Left colon (tissue), 2 donors: ENCODE measurements at regions not wholly inside any gene's neighbourhood (a gene's known extent, or its start where the extent isn't known, plus 50 kb on each side); places are given as distances from the start of the nearest gene placed in this dataset.
A peak's percentile ranks its signal among the peaks of the same experiment; 100 is the strongest.
"Not testable (repeated sequence)": the region's sequence is repeated elsewhere in the genome, so short reads cannot be mapped to it uniquely, and the experiment has no call there.

Experiments used
- ATAC-seq: fragments of 200-7000 bp; cut with Tn5 transposase; one replicate; pipeline ENCODE4 v1.9.1; 2020; ENCODE audit warnings: mild to moderate bottlenecking, moderate library complexity
- DNase-seq, 2 donors: peaks; one replicate each; pipeline ENCODE4 v3.0.0-alpha.2; 2020
- intact Hi-C, 2 donors: fragments of 100-400 bp; cut with DNase I in 1 of 2; cut with micrococcal nuclease in 1 of 2; formaldehyde crosslinking; loops; one replicate each; pipeline versions ENCODE4 v1.11.2 to v1.14.0; 2022; cut with DNase I, micrococcal nuclease
- donor health status: DM: no; HTN: no; CAD: no.
- donor health status: DM: yes; HTN: yes; CAD: no.

- intact Hi-C loops, DNase-seq, ATAC-seq: not testable (repeated sequence)
Observed at GRCh38 chr15:22255606-22256005, 175.3 kb downstream of the OR4M2 start.

DNA sequence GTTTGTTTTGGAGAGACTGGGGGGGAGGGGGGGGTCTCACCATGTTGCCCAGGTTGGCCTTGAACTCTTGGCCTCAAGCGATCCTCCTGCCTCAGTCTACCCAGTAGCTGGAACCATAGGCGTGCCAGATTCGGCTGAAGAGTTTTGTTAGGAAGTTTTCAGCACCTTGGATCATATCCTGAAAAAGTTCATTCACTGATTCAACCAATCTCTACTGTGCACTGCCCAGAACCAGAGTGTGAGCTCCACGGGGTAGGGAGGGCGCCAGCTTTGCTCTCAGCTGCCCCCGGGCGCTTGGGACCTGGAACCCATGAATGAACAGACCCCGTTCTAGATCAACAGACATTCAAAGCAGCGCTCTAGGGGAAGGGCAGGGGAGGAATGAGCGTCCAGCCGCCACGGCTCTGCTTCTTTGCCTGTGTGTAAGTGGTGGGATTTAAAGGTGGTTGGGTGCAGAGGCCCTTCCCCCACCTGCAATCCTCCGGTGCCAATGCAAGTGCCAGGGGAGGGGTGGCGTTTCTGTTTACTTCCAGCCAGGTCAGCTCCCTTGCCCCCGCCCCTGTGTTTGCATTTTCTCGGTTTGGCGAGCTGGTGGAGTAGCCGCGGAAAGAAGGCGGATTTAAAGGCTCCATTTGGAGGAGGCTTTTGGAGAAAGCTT lies 176.2 kb downstream of the OR4M2 start:
- intact Hi-C loops, DNase-seq: not testable (repeated sequence)

DNA sequence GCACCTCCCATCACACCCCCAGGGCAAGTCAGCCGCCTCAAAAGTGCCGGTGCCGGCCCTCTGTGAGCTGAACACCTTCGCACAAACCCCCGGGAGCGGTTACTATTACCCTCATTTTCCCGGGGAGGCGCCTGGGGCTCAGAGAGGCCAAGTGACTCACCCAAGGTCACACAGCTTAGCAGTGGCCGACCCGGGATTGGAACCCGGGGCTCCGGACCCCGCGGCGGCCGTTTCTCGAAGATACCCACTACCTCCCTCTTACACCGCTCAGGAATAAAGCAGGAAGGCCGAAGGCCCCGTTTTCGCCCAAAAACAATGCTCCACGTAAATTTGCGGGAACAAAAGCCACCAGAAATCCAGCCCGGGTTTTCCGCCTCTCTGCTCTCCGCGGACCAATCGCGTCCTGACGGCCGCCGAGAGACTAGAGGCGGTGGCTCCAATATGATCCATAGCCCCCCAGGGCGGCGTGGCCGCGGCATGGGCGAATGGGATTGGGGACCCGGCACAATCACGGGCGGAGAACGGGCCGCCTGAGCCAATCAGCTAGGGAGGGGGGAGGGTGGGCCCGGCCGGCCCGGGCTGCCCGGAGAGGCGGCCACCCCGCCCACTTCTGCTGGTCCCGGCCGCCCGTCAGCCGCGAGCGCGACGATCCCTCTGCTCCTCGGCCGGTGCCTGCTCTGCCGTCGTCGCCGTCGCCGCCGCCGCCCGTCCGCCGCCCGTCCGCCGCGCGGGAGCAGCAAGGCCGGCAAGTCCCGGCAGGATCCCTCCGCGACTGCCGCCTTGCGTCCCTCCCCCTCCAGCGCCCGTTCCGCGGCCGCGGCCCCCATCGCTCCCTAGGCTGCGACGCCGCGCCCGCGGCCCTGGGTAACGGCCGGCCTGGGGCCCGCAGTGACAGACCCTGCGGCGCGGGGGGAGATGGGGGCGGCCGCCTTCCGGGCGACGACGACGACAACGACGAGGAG lies 177.0 kb downstream of the OR4M2 start:
- peak in 1 of 2 donors; percentile 53 for DNase-seq
- intact Hi-C loops: no loop called here
- ATAC-seq: peak; percentile 57

More for the DNA sequence above, 176.2 kb downstream of the OR4M2 start:
- ATAC-seq: not testable (repeated sequence)

- intact Hi-C loops: no loop called here
- DNase-seq (no peak), ATAC-seq (no peak)
Observed at GRCh38 chr15:22258009-22258397, 177.7 kb downstream of the OR4M2 start.

DNA sequence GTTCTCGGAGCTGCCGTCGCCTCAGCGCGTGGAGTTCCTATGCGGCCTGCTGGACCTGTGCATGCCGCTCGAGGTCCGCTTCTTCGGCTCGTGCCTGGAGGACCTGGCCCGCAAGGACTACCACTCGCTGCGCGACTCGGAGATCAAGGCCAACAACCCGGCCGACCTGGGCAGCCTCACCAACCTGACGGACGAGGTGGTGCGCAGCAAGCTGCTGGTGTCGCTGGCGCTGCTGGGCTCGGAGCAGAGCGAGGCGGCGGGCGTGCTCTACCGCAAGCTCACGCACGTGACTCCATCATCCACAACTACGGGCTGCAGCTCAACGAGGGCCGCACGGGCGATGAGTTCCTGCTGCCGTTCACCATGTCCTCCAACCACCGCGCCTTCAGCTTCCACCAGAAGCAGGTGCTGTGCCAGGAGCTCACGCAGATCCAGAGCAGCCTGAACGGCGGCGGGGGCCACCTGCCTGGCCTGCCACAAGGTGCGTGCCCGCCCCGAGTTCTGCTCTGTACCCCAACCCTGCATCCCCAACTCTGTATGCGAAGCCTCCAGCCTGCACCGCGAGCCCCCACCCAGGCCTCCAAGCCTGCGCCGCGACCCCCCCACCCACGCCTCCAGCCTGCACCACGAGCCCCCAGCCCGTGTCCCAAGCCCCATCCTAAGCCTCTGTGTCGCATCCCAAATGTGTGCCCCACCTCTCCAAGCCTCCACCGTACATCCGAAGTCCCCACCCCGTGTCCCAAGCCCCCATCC lies 178.2 kb downstream of the OR4M2 start:
- DNase-seq (no peak), ATAC-seq (peak; percentile 11)
- intact Hi-C loops: no loop called here

- DNase-seq, intact Hi-C loops, ATAC-seq: not testable (repeated sequence)
Observed at GRCh38 chr15:22259151-22259750, 178.9 kb downstream of the OR4M2 start.

DNA sequence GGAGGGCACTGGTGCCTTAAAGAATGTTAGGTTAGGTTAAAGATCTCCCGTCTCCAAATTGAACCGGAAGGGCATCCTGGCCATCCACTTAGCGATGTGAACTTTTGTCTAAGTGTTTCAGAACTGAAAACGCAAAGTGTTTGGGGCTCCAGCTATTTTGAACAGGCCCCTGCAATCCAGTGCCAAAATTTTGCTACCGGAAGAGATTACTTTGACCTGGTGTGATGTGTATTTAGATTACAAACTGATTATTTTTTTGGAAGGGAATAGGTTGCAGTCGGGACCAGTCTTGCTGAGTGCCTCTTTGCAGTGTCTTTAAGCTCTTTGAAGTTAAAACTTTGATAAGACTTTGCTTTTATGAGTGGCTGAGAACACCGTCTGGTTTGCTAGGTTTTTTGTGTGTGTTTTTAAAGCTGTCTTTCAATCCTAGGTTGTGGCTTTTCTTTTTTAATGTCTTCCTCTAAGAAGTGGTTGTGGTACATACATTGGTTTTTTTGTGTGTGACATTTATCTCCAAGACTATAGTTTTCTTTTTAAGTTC lies 179.6 kb downstream of the OR4M2 start:
- intact Hi-C loops: no loop called here
- ATAC-seq (no peak), DNase-seq (no peak)

DNA sequence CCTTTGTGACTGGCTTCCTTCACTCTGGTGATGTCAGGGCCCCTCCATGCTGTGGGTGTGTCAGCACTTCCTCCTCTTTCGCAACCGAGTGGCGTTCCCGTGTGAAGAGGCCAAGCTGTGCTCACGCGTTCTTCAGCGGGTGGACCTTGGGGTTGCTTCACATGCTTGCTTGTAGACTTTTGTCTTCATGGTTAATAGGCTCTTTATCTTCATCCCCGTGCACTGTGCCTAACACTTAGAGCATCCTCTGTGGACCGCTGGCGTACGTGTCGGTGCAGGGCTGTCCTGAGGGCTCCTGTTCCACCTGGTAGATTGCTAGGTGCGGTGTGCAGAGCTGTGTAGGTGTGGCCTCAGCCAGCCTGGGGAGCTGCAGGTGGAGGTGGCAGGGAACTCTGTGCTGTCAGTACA lies 182.3 kb downstream of the OR4M2 start:
- DNase-seq: peak; percentile 53 to 56
- intact Hi-C loops: no loop called here
- peak; percentile 85 for ATAC-seq

DNA sequence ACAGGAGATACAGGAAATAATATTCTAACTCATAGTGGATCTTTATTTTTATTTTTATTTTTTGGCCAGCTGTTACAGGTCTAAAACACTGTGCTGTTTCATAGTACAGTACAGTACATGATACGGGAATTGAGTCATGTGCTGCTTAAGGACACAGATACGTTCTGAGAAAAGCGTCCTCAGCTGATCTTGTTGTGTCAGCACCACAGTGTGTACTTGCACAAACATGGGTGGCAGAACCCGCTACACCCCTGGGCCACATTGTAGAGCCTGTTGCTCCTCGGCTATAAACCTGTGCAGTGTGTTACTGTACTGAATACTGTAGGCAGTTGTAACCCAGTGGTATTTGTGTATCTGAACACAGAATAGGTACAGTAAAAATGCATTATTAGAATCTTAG lies 183.4 kb downstream of the OR4M2 start:
- ATAC-seq (no peak), DNase-seq (no peak)
- intact Hi-C loops: no loop called here

GRCh38 chr15:22264272-22264671 lies 183.9 kb downstream of the OR4M2 start:
- ATAC-seq: peak; percentile 56
- intact Hi-C loops, DNase-seq: not testable (repeated sequence)

DNA sequence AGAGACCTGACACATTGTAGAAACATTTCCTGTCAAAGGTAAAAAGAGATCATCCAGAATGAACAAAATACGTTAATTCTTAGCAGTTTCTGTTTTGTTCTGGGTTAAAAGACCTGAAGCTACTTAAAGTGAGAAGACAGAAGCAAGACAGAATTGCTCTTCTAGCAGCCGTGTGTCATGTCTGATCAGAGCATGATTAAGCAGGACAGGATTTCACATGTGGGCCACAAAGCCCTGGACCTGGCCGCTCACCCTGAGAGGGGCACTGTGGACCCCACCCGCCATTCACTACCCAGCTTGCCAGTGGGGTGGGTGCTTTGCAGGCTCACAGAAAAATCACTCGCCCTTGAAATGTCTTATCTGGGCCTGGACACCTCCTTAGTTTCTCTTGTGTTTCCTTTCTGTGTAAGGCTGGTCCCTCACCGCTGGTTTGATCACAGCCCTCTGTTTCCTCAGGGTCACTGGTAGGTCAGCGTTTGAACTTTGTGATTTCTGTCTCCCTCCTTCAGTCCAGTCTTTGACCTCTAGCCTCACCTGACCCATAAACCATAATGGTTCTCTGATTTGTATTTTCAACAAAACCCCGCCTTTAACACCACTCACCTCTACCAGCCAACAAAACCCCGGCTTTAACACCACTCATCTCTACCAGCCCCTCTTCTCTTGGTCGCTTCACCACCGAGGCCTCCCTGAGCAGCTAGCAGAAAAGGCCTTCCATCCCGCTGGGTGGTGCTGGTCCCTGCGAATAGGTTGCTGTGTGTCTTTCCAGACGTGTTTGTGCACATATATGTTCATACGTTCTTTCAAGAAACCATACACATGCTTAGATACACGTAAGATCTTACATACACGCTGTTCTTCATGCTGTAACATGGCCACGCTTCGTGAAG lies 185.0 kb downstream of the OR4M2 start:
- DNase-seq (no peak), ATAC-seq (no peak)
- intact Hi-C loops: no loop called here

DNA sequence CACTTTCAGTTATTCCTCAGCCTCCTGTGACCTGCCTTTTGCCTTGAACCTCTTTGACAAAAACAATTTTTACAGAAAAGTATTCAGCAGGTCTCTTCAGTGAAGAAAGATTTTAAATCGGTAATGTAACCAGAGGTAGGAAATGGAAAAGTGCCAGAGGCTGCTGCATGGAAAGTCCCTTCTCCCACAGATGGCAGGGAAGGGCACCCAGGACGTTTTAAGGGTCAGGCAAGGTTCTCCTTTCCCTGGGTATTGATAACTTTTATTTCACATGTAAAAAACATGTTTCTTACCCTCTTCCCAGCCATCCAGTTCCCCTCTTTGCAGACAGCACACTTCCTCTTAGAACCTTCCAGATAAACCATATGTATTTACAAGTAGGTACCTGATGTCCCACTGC lies 185.6 kb downstream of the OR4M2 start:
- ATAC-seq: no peak

GRCh38 chr15:22267761-22268160 lies 187.4 kb downstream of the OR4M2 start:
- ATAC-seq: no peak
- no peak for DNase-seq
- intact Hi-C loops: no loop called here

More for the DNA sequence above, 185.6 kb downstream of the OR4M2 start:
- intact Hi-C loops: no loop called here
- no peak for DNase-seq

DNA sequence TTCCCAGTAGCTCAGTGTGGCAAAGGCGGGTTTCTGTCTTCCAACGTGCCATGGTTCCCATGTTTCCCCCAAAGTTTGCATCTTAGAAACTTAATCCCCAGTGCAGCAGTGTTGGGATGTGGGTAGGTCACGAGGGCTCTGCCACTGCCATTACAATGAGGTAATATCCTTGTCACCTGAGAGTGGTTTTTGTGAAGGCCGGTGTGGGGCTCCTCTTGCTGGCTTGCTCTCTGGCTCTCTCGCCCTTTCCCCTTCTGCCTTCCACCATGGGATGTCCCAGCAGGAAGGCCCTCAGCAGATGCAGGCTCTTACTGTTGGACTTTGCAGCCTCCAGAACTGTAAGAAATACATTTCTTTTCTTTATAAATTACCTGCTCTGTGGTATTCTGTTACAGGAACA lies 187.9 kb downstream of the OR4M2 start:
- intact Hi-C loops, ATAC-seq, DNase-seq: not testable (repeated sequence)

- DNase-seq, ATAC-seq, intact Hi-C loops: not testable (repeated sequence)
Observed at GRCh38 chr15:22268654-22269053, 188.3 kb downstream of the OR4M2 start.

- intact Hi-C loops, DNase-seq, ATAC-seq: not testable (repeated sequence)
Observed at GRCh38 chr15:22272286-22273160, 186.2 kb upstream of the GOLGA6L22 start.

GRCh38 chr15:22273185-22273584 lies 185.5 kb upstream of the GOLGA6L22 start:
- DNase-seq, intact Hi-C loops, ATAC-seq: not testable (repeated sequence)
